Keratinocyte (primary cell): ENCODE measurements at regions not wholly inside any gene's neighbourhood (a gene's known extent, or its start where the extent isn't known, plus 50 kb on each side); places are given as distances from the start of the nearest gene placed in this dataset.
A peak's percentile ranks its signal among the peaks of the same experiment; 100 is the strongest.

ENCODE experiments used
- DNase-seq: peaks from one replicate; pipeline ENCODE4 v3.0.0-alpha.2; 2011; ENCODE audit warnings: low read depth, missing footprints, low spot score
- FAIRE-seq: peaks from 2 replicates; lab custom pipeline; 2011; peaks lifted over from hg19 to GRCh38; lab: Jason Lieb, UNC
- H2AFZ ChIP-seq: 2 replicates; pipeline ENCODE4 v1.6.0; 2012; ENCODE audit warnings: low read length, control low read depth, inconsistent platforms; ENCODE audit not compliant: control insufficient read depth
- H3K27ac ChIP-seq: 2 replicates; pipeline ENCODE4 v1.5.1; 2011; ENCODE audit warnings: low read length; ENCODE audit not compliant: control insufficient read depth, insufficient read depth
- H3K27me3 ChIP-seq: 3 replicates; pipeline ENCODE4 v1.6.0; 2011; ENCODE audit warnings: low read length; ENCODE audit not compliant: control insufficient read depth, insufficient read depth; ENCODE audit errors: extremely low read depth
- H3K36me3 ChIP-seq, 2 experiments: 2 replicates in 1 of 2; 3 replicates in 1 of 2; pipeline ENCODE4 v1.5.1; 2011; ENCODE audit warnings: low read length in 2 of 2, mild to moderate bottlenecking in 1 of 2; ENCODE audit not compliant: control insufficient read depth in 2 of 2, insufficient read depth in 2 of 2; ENCODE audit errors: extremely low read depth in 1 of 2
- H3K4me1 ChIP-seq: 3 replicates; pipeline ENCODE4 v1.5.1; 2011; ENCODE audit warnings: low read length; ENCODE audit not compliant: control insufficient read depth, insufficient read depth; ENCODE audit errors: extremely low read depth
- H3K4me2 ChIP-seq: 3 replicates; pipeline ENCODE4 v1.6.0; 2011; ENCODE audit warnings: low read depth, low read length; ENCODE audit not compliant: control insufficient read depth, insufficient read depth; ENCODE audit errors: extremely low read depth
- H3K4me3 ChIP-seq, 3 experiments: fragments of 200-600 bp in 1 of 3; sonication (generic) in 1 of 3; 2 replicates in 2 of 3; 3 replicates in 1 of 3; pipeline ENCODE4 v1.5.1; 2011 to 2016; ENCODE audit warnings: low read length in 3 of 3, mild to moderate bottlenecking in 3 of 3, control low read depth in 2 of 3, inconsistent platforms in 1 of 3, low read depth in 1 of 3, mixed read lengths in 1 of 3, mixed run types in 1 of 3, moderate library complexity in 1 of 3; ENCODE audit not compliant: control insufficient read depth in 2 of 3, insufficient read depth in 2 of 3; ENCODE audit errors: extremely low read depth in 1 of 3
- H3K79me2 ChIP-seq: 2 replicates; pipeline ENCODE4 v1.6.0; 2012; ENCODE audit warnings: low read length; ENCODE audit not compliant: control insufficient read depth, insufficient read depth
- H3K9ac ChIP-seq: 3 replicates; pipeline ENCODE4 v1.6.0; 2011; ENCODE audit warnings: low read length; ENCODE audit not compliant: control insufficient read depth, insufficient read depth; ENCODE audit errors: extremely low read depth
- H3K9me1 ChIP-seq: 3 replicates; pipeline ENCODE4 v1.6.0; 2011; ENCODE audit warnings: low read length; ENCODE audit not compliant: control insufficient read depth, insufficient read depth; ENCODE audit errors: extremely low read depth
- H3K9me3 ChIP-seq: 2 replicates; pipeline ENCODE4 v1.5.1; 2012; ENCODE audit warnings: low read depth, low read length; ENCODE audit not compliant: control insufficient read depth
- H4K20me1 ChIP-seq: 3 replicates; pipeline ENCODE4 v1.6.0; 2011; ENCODE audit warnings: low read length; ENCODE audit not compliant: control insufficient read depth, insufficient read depth; ENCODE audit errors: extremely low read depth
- CTCF ChIP-seq, 3 experiments: IDR thresholded peaks in 1 of 3; conservative IDR thresholded peaks in 1 of 3; optimal IDR thresholded peaks in 1 of 3; 2 replicates in 2 of 3; 3 replicates in 1 of 3; pipeline versions ENCODE3 to v1.5.1; 2011; ENCODE audit warnings: low read length in 3 of 3, mild to moderate bottlenecking in 3 of 3, moderate library complexity in 2 of 3, control low read depth in 1 of 3, inconsistent platforms in 1 of 3; ENCODE audit not compliant: insufficient read depth in 2 of 3; ENCODE audit errors: extremely low read depth in 1 of 3
- EZH2 ChIP-seq: IDR thresholded peaks from one replicate; pipeline ENCODE4 v1.6.1; 2012; ENCODE audit warnings: inconsistent platforms, mild to moderate bottlenecking, low read length, moderate library complexity
- dilution Hi-C: fragments of 300-500 bp; cut with MboI; formaldehyde crosslinking; loops from one replicate; pipeline ENCODE4 v1.7.0; 2020; ENCODE audit warnings: low sequenced_read_pairs; ENCODE audit not compliant: extremely low pct_ligation_motif_present

GRCh38 chr11:100618914-100619313 lies 68.2 kb upstream of the ARHGAP42 start:
- peaks cover 11% of the 10 kb centered on the region for H3K9me3 ChIP-seq
- H3K9me1 ChIP-seq = no peaks in the 10 kb centered on the region
- no peaks in the 10 kb centered on the region for H3K27me3 ChIP-seq
- no peak overlapping the region for H3K27ac ChIP-seq
- no peak for DNase-seq
- no peaks in the 10 kb centered on the region for H3K36me3 ChIP-seq
- H3K4me3 ChIP-seq = no peak overlapping the region
- FAIRE-seq = no peak
- dilution Hi-C loops = no loop called here
- no peaks in the 10 kb centered on the region for H4K20me1 ChIP-seq
- no peak overlapping the region for H2AFZ ChIP-seq
- no peaks in the 10 kb centered on the region for H3K79me2 ChIP-seq
- no peaks in the 10 kb centered on the region for H3K4me1 ChIP-seq
- H3K4me2 ChIP-seq = no peak overlapping the region
- TF ChIP-seq CTCF (optimal IDR thresholded peaks at IDR 0.05 in 1 of 3, IDR thresholded peaks at IDR 0.05 in 1 of 3, conservative IDR thresholded peaks at IDR 0.05 in 1 of 3; ENCODE audit: extremely low read depth in 1 of 3, insufficient read depth in 2 of 3, low read length in 3 of 3) = no peak
- TF ChIP-seq EZH2 = no peak
- no peak overlapping the region for H3K9ac ChIP-seq

GRCh38 chr11:100619484-100619883 lies 67.6 kb upstream of the ARHGAP42 start:
- Histone ChIP-seq H3K79me2 (no peaks in the 10 kb centered on the region), H2AFZ (peak overlapping the region; percentile 51), H3K9ac (no peak overlapping the region), H3K9me1 (no peaks in the 10 kb centered on the region), H3K4me2 (no peak overlapping the region), H4K20me1 (no peaks in the 10 kb centered on the region), H3K27ac (no peak overlapping the region), H3K27me3 (no peaks in the 10 kb centered on the region), H3K4me3 (no peak overlapping the region), H3K4me1 (peaks cover 3% of the 10 kb centered on the region), H3K36me3 (no peaks in the 10 kb centered on the region), H3K9me3 (peaks cover 13% of the 10 kb centered on the region)
- TF ChIP-seq EZH2 = no peak
- dilution Hi-C loops = no loop called here
- FAIRE-seq (no peak), DNase-seq (no peak)

- H3K27ac ChIP-seq = no peak overlapping the region
- H3K36me3 ChIP-seq = no peaks in the 10 kb centered on the region
- FAIRE-seq (no peak), DNase-seq (no peak)
- H3K79me2 ChIP-seq = no peaks in the 10 kb centered on the region
- no peaks in the 10 kb centered on the region for H3K27me3 ChIP-seq
- no peak overlapping the region for H3K4me3 ChIP-seq
- no peak overlapping the region for H2AFZ ChIP-seq
- TF ChIP-seq CTCF (optimal IDR thresholded peaks at IDR 0.05 in 1 of 3, IDR thresholded peaks at IDR 0.05 in 1 of 3, conservative IDR thresholded peaks at IDR 0.05 in 1 of 3; ENCODE audit: extremely low read depth in 1 of 3, insufficient read depth in 2 of 3, low read length in 3 of 3) = no peak
- TF ChIP-seq EZH2 = no peak
- H3K9me1 ChIP-seq = no peaks in the 10 kb centered on the region
- H3K9me3 ChIP-seq = peaks cover 13% of the 10 kb centered on the region
- no peaks in the 10 kb centered on the region for H4K20me1 ChIP-seq
- peaks cover 7% of the 10 kb centered on the region for H3K4me1 ChIP-seq
- H3K9ac ChIP-seq = no peak overlapping the region
- dilution Hi-C loops = no loop called here
- H3K4me2 ChIP-seq = no peak overlapping the region
Observed at GRCh38 chr11:100622404-100622803, 64.7 kb upstream of the ARHGAP42 start.
